Trophoblast cell (in vitro differentiated cells and primary cell): ENCODE measurements at regions not wholly inside any gene's neighbourhood (a gene's known extent, or its start where the extent isn't known, plus 50 kb on each side); places are given as distances from the start of the nearest gene placed in this dataset.

Source experiments
- DNase-seq, 2 donors: peaks; one replicate each; pipeline ENCODE4 v3.0.0-alpha.2; 2016
- H2AFZ ChIP-seq: 2 replicates; pipeline ENCODE4 v1.6.1; 2013; ENCODE audit warnings: low read length, moderate library complexity, mild to moderate bottlenecking; ENCODE audit not compliant: insufficient read depth, poor library complexity
- H2AK5ac ChIP-seq: 2 replicates; pipeline ENCODE4 v1.6.1; 2013; ENCODE audit warnings: mild to moderate bottlenecking, low read length
- H2BK120ac ChIP-seq: 2 replicates; pipeline ENCODE4 v1.6.1; 2013; ENCODE audit warnings: low read length, mild to moderate bottlenecking, moderate library complexity; ENCODE audit not compliant: insufficient read depth, poor library complexity
- H2BK12ac ChIP-seq: 2 replicates; pipeline ENCODE4 v1.6.1; 2013; ENCODE audit warnings: mild to moderate bottlenecking, low read length, moderate library complexity
- H2BK5ac ChIP-seq: 2 replicates; pipeline ENCODE4 v1.6.1; 2013; ENCODE audit warnings: low read length, low read depth, moderate library complexity, mild to moderate bottlenecking; ENCODE audit not compliant: poor library complexity
- H3K14ac ChIP-seq: 2 replicates; pipeline ENCODE4 v1.6.1; 2013; ENCODE audit warnings: mild to moderate bottlenecking, low read length
- H3K18ac ChIP-seq: 2 replicates; pipeline ENCODE4 v1.6.1; 2013; ENCODE audit warnings: mild to moderate bottlenecking, low read length
- H3K23ac ChIP-seq: 2 replicates; pipeline ENCODE4 v1.6.1; 2013; ENCODE audit warnings: low read length
- H3K27ac ChIP-seq: 2 replicates; pipeline ENCODE4 v1.5.1; 2013; ENCODE audit warnings: low read depth, mild to moderate bottlenecking, inconsistent platforms, low read length, moderate library complexity
- H3K27me3 ChIP-seq: 2 replicates; pipeline ENCODE4 v1.6.1; 2013; ENCODE audit warnings: inconsistent platforms, mild to moderate bottlenecking, low read length, moderate library complexity; ENCODE audit not compliant: insufficient read depth
- H3K36me3 ChIP-seq, 2 experiments: 1 replicate in 1 of 2; 2 replicates in 1 of 2; pipeline ENCODE4 v1.6.1; 2013; ENCODE audit warnings: low read length in 2 of 2, mild to moderate bottlenecking in 2 of 2, moderate library complexity in 1 of 2; ENCODE audit not compliant: insufficient read depth in 2 of 2, control insufficient read depth in 1 of 2
- H3K4ac ChIP-seq: 2 replicates; pipeline ENCODE4 v1.6.1; 2013; ENCODE audit warnings: low read depth, mild to moderate bottlenecking, low read length, moderate library complexity
- H3K4me1 ChIP-seq, 2 experiments: 1 replicate in 1 of 2; 2 replicates in 1 of 2; pipeline ENCODE4 v1.6.1; 2013; ENCODE audit warnings: low read length in 2 of 2, mild to moderate bottlenecking in 2 of 2, moderate library complexity in 1 of 2; ENCODE audit not compliant: insufficient read depth in 2 of 2, control insufficient read depth in 1 of 2
- H3K4me2 ChIP-seq: 2 replicates; pipeline ENCODE4 v1.6.1; 2013; ENCODE audit warnings: inconsistent platforms, mild to moderate bottlenecking, low read length, moderate library complexity
- H3K4me3 ChIP-seq: 2 replicates; pipeline ENCODE4 v1.5.1; 2013; ENCODE audit warnings: mild to moderate bottlenecking, low read depth, low read length, inconsistent platforms
- H3K79me1 ChIP-seq: one replicate; pipeline ENCODE4 v1.6.1; 2013; ENCODE audit warnings: low read length
- H3K79me2 ChIP-seq: 2 replicates; pipeline ENCODE4 v1.6.1; 2013; ENCODE audit warnings: low read length, mild to moderate bottlenecking; ENCODE audit not compliant: control insufficient read depth, insufficient read depth, poor library complexity
- H3K9ac ChIP-seq: 2 replicates; pipeline ENCODE4 v1.6.1; 2013; ENCODE audit warnings: mild to moderate bottlenecking, low read length
- H3K9me3 ChIP-seq: 2 replicates; pipeline ENCODE4 v1.6.1; 2013; ENCODE audit warnings: low read depth, mild to moderate bottlenecking, control low read depth, inconsistent platforms, low read length; ENCODE audit not compliant: insufficient read depth
- H4K12ac ChIP-seq: 2 replicates; pipeline ENCODE4 v1.6.1; 2013; ENCODE audit warnings: low read depth, mild to moderate bottlenecking, low read length, moderate library complexity
- H4K8ac ChIP-seq: 2 replicates; pipeline ENCODE4 v1.6.1; 2013; ENCODE audit warnings: low read depth, mild to moderate bottlenecking, low read length, moderate library complexity
- H4K91ac ChIP-seq: one replicate; pipeline ENCODE4 v1.6.1; 2013; ENCODE audit warnings: low read depth, mild to moderate bottlenecking, low read length, moderate library complexity
- WGBS: extraction: QIAGEN DNeasy Blood & Tissue Kit; methylation state at CpG from one replicate; pipeline ENCODE4 v1.1.7; 2013; ENCODE audit warnings: missing lambda C conversion rate; ENCODE audit not compliant: insufficient read length, insufficient coverage; ENCODE audit errors: extremely low coverage; 5-methylcytosine and 5-hydroxymethylcytosine counted together

DNA sequence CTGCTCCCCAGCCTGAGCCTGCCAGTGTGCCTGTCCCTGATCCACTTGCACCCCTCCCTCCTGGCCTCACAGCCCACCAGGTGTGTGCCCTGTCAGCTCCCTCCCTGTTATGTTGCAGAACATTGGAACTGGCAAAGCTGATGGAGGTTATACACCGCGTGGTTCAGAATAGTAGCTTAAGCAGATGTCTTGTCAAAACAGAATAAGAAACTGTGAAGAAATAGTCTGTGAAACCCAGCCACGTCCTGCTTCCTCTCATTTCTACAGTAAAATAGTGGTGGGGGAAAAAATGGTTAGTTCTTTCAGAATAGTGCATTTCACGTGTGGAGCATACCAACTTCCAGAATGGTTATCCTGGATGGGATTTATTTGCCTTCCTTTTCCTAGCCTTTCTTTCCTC, 161.2 kb upstream of the NAV2 start:
- Histone ChIP-seq H4K8ac (no peak overlapping the region), H3K4me2 (no peak overlapping the region), H3K18ac (no peak overlapping the region), H3K27ac (no peak overlapping the region), H2BK5ac (no peak overlapping the region), H3K4me3 (no peak overlapping the region), H2AK5ac (no peak overlapping the region), H3K23ac (no peak overlapping the region), H3K4ac (no peak overlapping the region), H3K4me1 (no peaks in the 10 kb centered on the region), H3K9me3 (peaks cover 2% of the 10 kb centered on the region), H4K12ac (no peak overlapping the region), H3K79me1 (no peaks in the 10 kb centered on the region), H3K14ac (no peak overlapping the region), H2AFZ (no peak overlapping the region), H3K9ac (no peak overlapping the region), H3K27me3 (no peaks in the 10 kb centered on the region), H2BK120ac (no peak overlapping the region), H2BK12ac (no peak overlapping the region), H4K91ac (no peak overlapping the region), H3K36me3 (no peaks in the 10 kb centered on the region), H3K79me2 (no peaks in the 10 kb centered on the region)
- no peak for DNase-seq
- WGBS = no CpG with 5 or more reads among the region's 4 CpGs

DNA sequence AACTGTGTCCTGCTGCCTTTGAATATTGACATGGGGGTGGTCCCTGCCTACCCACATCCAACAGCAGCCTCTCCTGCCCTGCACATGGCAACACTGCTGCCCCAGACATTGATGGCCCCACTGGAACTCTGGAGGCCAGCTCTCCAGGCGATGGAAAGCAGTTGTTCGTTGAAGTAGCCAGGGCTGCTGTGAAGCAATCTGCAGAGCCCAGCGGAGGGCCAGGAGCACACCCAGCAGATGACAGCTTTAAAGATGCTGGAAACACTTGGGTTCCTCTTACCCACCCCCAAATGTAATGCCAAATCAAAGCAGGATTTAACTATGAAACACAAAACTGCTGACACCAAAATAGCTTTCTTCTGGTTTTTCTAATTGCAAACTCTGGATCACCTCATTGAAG, 165.6 kb upstream of the NAV2 start:
- H4K91ac ChIP-seq = no peak overlapping the region
- H3K23ac ChIP-seq = no peak overlapping the region
- H2AFZ ChIP-seq = no peak overlapping the region
- no peak overlapping the region for H3K27ac ChIP-seq
- H3K79me2 ChIP-seq = no peaks in the 10 kb centered on the region
- H3K36me3 ChIP-seq = no peaks in the 10 kb centered on the region
- H2BK5ac ChIP-seq = no peak overlapping the region
- no peak overlapping the region for H3K4me2 ChIP-seq
- H3K4ac ChIP-seq = no peak overlapping the region
- no peak overlapping the region for H3K4me3 ChIP-seq
- no peak overlapping the region for H4K12ac ChIP-seq
- no peaks in the 10 kb centered on the region for H3K27me3 ChIP-seq
- peaks cover 2% of the 10 kb centered on the region for H3K9me3 ChIP-seq
- DNase-seq = no peak
- H3K18ac ChIP-seq = no peak overlapping the region
- WGBS = no CpG with 5 or more reads among the region's 3 CpGs
- no peak overlapping the region for H4K8ac ChIP-seq
- no peak overlapping the region for H3K14ac ChIP-seq
- H2BK12ac ChIP-seq = no peak overlapping the region
- H3K4me1 ChIP-seq = no peaks in the 10 kb centered on the region
- H2BK120ac ChIP-seq = no peak overlapping the region
- H3K9ac ChIP-seq = no peak overlapping the region
- no peak overlapping the region for H2AK5ac ChIP-seq
- H3K79me1 ChIP-seq = no peaks in the 10 kb centered on the region

DNA sequence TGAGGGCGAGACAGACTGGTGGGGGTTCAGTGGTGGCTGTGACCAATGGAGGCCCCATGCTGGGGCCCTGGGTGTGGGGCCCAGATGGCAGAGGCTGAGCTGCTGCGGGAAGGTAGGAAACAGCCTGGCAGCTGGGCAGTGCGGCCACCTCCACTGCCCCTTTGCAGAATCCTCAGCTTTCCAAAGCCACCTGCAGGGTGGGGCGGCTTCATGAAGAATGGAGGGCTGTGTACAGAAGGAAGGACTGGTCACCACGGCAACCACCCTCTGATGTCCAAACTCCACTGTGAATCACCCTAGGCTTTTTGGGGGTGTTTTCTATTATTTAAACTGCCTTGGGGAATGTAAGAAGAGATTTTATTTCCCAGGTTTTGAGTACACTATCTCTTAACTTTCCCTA, 166.3 kb upstream of the NAV2 start:
- H3K79me1 ChIP-seq = no peaks in the 10 kb centered on the region
- no peak overlapping the region for H4K8ac ChIP-seq
- no peak for DNase-seq
- H2AK5ac ChIP-seq = no peak overlapping the region
- no peak overlapping the region for H4K12ac ChIP-seq
- WGBS = no CpG with 5 or more reads among the region's 5 CpGs
- H2BK5ac ChIP-seq = no peak overlapping the region
- no peak overlapping the region for H2AFZ ChIP-seq
- H3K9me3 ChIP-seq = peaks cover 2% of the 10 kb centered on the region
- no peaks in the 10 kb centered on the region for H3K27me3 ChIP-seq
- no peak overlapping the region for H3K18ac ChIP-seq
- H3K14ac ChIP-seq = no peak overlapping the region
- H2BK120ac ChIP-seq = no peak overlapping the region
- no peaks in the 10 kb centered on the region for H3K36me3 ChIP-seq
- no peak overlapping the region for H3K23ac ChIP-seq
- H2BK12ac ChIP-seq = no peak overlapping the region
- no peak overlapping the region for H3K4me2 ChIP-seq
- H3K79me2 ChIP-seq = no peaks in the 10 kb centered on the region
- H4K91ac ChIP-seq = no peak overlapping the region
- no peak overlapping the region for H3K4me3 ChIP-seq
- H3K4me1 ChIP-seq = no peaks in the 10 kb centered on the region
- H3K4ac ChIP-seq = no peak overlapping the region
- no peak overlapping the region for H3K9ac ChIP-seq
- no peak overlapping the region for H3K27ac ChIP-seq

DNA sequence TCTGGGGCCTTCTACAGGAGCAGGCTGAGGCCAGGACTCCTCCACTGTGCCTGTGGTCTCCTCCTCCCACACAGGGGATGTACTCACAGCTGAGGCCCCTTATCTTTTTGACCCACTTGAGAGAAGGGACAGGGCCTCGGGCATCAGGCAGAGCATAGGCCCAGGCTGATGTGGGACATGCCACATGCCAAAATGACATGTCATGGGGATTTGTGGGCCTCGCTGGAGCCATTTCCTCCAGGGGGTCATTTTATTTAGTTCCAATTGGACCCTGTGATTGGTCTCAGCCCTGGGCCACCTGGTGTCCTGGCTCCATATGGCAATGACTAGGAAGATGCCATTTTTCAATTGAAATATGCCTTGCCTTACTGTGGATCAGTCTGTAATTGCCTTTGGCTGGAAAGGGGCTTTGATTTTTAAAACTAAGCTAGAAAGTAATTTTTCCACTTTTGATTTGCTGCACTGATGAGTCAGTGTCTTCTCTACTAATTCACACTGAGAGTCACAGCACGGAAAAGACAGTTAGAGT, 171.1 kb upstream of the NAV2 start:
- H2BK120ac ChIP-seq = no peak overlapping the region
- no peak overlapping the region for H3K4me2 ChIP-seq
- no peak overlapping the region for H2BK5ac ChIP-seq
- H3K79me1 ChIP-seq = no peaks in the 10 kb centered on the region
- no peaks in the 10 kb centered on the region for H3K9me3 ChIP-seq
- H3K14ac ChIP-seq = no peak overlapping the region
- DNase-seq = no peak
- H3K4ac ChIP-seq = no peak overlapping the region
- no peak overlapping the region for H4K91ac ChIP-seq
- H2AK5ac ChIP-seq = no peak overlapping the region
- H3K27me3 ChIP-seq = no peaks in the 10 kb centered on the region
- H3K4me3 ChIP-seq = no peak overlapping the region
- no peak overlapping the region for H4K8ac ChIP-seq
- no peak overlapping the region for H3K18ac ChIP-seq
- no peak overlapping the region for H3K27ac ChIP-seq
- no peak overlapping the region for H3K23ac ChIP-seq
- no peaks in the 10 kb centered on the region for H3K79me2 ChIP-seq
- no peaks in the 10 kb centered on the region for H3K36me3 ChIP-seq
- H3K4me1 ChIP-seq = no peaks in the 10 kb centered on the region
- H2AFZ ChIP-seq = no peak overlapping the region
- WGBS = no CpG with 5 or more reads among the region's 3 CpGs
- no peak overlapping the region for H2BK12ac ChIP-seq
- no peak overlapping the region for H4K12ac ChIP-seq
- peak overlapping the region; percentile 16 for H3K9ac ChIP-seq
